ENCODE measurements at regions not wholly inside any gene's neighbourhood (a gene's known extent, or its start where the extent isn't known, plus 50 kb on each side); places are given as distances from the start of the nearest gene placed in this dataset.
"Not testable (repeated sequence)": the region's sequence is repeated elsewhere in the genome, so short reads cannot be mapped to it uniquely, and the experiment has no call there.

GRCh38 chr2:144912206-144912605, 392.3 kb upstream of the ZEB2 start:
- no peak for DNase-seq (ENCODE audit: low spot score)
- no peak overlapping the region for H3K27ac ChIP-seq
- no peak for TF ChIP-seq CTCF (conservative IDR thresholded peaks at IDR 0.05; ENCODE audit: low read depth)
- CTCF ChIA-PET, result no interaction called here
- POLR2A ChIA-PET (ENCODE audit: low non-redundant PET), result no interaction called here

GRCh38 chr2:144905956-144906355, 386.0 kb upstream of the ZEB2 start:
- no peak overlapping the region for H3K27ac ChIP-seq
- POLR2A ChIA-PET (ENCODE audit: low non-redundant PET), result no interaction called here
- CTCF ChIA-PET, result interaction anchor here (0.7 kb wide), 1 partner anchor 586 kb away, joined by 3 read pairs; no protein-coding TSS in a partner anchor
- DNase-seq (ENCODE audit: low spot score), result no peak
- no peak for TF ChIP-seq CTCF (conservative IDR thresholded peaks at IDR 0.05; ENCODE audit: low read depth)

GRCh38 chr2:144904612-144905011, 384.7 kb upstream of the ZEB2 start:
- CTCF ChIA-PET, result no interaction called here

GRCh38 chr2:144903045-144903444, 383.1 kb upstream of the ZEB2 start:
- H3K27ac ChIP-seq; CTCF ChIA-PET; POLR2A ChIA-PET (ENCODE audit: low non-redundant PET); DNase-seq (ENCODE audit: low spot score): not testable (repeated sequence)

More at GRCh38 chr2:144904612-144905011, 384.7 kb upstream of the ZEB2 start:
- DNase-seq (ENCODE audit: low spot score), result no peak
- POLR2A ChIA-PET (ENCODE audit: low non-redundant PET), result no interaction called here
- TF ChIP-seq CTCF (conservative IDR thresholded peaks at IDR 0.05; ENCODE audit: low read depth), result no peak
- no peak overlapping the region for H3K27ac ChIP-seq

- POLR2A ChIA-PET (ENCODE audit: low non-redundant PET); H3K27ac ChIP-seq; DNase-seq (ENCODE audit: low spot score); CTCF ChIA-PET: not testable (repeated sequence)
Measured at GRCh38 chr2:144901386-144901785, 381.5 kb upstream of the ZEB2 start.

- ChIA-PET POLR2A (ENCODE audit: low non-redundant PET) (no interaction called here), CTCF (no interaction called here)
- no peak for TF ChIP-seq CTCF (conservative IDR thresholded peaks at IDR 0.05; ENCODE audit: low read depth)
- no peak for DNase-seq (ENCODE audit: low spot score)
- no peak overlapping the region for H3K27ac ChIP-seq
Measured at GRCh38 chr2:144896341-144896740, 376.4 kb upstream of the ZEB2 start.

GRCh38 chr2:144894612-144895599, 375.0 kb upstream of the ZEB2 start:
- POLR2A ChIA-PET (ENCODE audit: low non-redundant PET), result no interaction called here
- no peak for DNase-seq (ENCODE audit: low spot score)
- H3K27ac ChIP-seq, result no peak overlapping the region
- CTCF ChIA-PET, result interaction anchor here (0.7 kb wide), 1 partner anchor 732 kb away, joined by 3 read pairs; no protein-coding TSS in a partner anchor
- no peak for TF ChIP-seq CTCF (conservative IDR thresholded peaks at IDR 0.05; ENCODE audit: low read depth)
